ENCODE measurements at regions not wholly inside any gene's neighbourhood (a gene's known extent, or its start where the extent isn't known, plus 50 kb on each side); places are given as distances from the start of the nearest gene placed in this dataset.

DNA sequence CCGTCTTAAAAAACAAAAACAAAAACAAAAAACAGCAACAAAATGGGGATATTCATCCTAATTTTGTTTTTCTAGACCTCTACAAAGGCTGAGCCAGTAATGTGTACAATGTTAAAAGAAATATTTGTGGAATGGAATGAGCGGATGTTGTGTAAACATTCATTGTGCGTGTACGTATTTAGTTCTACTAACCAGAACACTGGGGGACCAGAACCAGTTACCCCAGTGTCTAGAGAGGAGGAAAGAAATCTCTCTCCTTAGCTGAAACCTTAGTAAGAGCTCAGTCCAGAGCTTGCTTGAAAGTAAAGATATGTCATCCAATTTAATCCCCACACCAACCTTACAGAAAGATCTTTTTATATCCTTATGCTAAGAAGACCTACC is 106.7 kb upstream of the CPEB4 start:
- Histone ChIP-seq H3K4me1 (peaks cover 0 to 6% of the 10 kb centered on the region in 2 donors), H3K4me3 (no peak overlapping the region), H3K9me3 (no peaks in the 10 kb centered on the region), H3K27ac (peak overlapping the region; percentile 47 to 74), H3K27me3 (no peaks in the 10 kb centered on the region), H3K36me3 (no peaks in the 10 kb centered on the region)
- TF ChIP-seq, protein P1, sequence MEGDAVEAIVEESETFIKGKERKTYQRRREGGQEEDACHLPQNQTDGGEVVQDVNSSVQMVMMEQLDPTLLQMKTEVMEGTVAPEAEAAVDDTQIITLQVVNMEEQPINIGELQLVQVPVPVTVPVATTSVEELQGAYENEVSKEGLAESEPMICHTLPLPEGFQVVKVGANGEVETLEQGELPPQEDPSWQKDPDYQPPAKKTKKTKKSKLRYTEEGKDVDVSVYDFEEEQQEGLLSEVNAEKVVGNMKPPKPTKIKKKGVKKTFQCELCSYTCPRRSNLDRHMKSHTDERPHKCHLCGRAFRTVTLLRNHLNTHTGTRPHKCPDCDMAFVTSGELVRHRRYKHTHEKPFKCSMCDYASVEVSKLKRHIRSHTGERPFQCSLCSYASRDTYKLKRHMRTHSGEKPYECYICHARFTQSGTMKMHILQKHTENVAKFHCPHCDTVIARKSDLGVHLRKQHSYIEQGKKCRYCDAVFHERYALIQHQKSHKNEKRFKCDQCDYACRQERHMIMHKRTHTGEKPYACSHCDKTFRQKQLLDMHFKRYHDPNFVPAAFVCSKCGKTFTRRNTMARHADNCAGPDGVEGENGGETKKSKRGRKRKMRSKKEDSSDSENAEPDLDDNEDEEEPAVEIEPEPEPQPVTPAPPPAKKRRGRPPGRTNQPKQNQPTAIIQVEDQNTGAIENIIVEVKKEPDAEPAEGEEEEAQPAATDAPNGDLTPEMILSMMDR (IDR thresholded peaks at IDR 0.05), result no peak
- TF ChIP-seq POLR2A (IDR thresholded peaks at IDR 0.05), result no peak
- no peak for DNase-seq
- intact Hi-C loops (cut with DNase I; ENCODE audit: low total_unique reads), result no loop called here

DNA sequence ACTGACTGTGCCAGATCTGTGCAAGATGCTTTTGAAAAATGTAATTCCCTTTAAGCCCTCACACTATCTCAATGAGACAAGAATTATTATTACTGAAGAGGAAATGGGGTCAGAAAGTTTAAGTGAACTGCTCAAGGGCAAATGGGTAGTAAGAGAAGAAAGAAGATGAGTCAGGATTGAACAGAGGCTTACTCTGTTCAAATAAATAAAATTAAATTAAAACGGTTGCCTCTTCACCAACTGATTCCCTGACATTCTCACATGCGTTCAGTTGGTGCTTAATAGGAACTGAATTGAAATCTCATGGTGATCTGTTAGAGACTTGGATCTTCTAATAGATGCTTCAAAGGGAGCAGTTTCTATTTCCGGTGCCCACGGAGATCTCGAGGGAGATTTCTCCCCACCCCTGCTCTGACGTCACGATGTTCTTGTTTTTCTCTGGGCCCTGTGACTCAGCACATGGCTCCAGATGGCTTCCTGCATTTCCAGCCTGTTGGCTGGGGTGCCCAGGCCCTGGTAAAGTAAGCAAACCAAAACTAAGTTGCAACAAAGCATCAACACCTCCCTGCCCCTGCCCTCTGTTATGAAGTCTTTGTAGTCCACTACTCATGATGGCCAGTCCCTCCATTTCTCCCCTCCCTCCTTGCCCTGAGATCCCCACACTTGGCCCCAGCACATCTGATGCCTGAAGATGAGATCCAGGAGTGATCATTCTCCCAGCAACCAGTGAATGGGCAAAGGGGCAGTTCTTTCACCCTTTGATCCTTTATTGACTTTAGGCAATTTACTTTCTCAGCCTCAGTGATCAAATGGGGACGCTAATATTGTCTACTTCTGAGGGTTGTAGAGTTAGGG is 106.1 kb upstream of the CPEB4 start:
- H3K27ac ChIP-seq, result peak overlapping the region; percentile 47 to 74
- peak; percentile 67 to 87 for DNase-seq
- no peaks in the 10 kb centered on the region for H3K36me3 ChIP-seq
- H3K4me1 ChIP-seq, result peaks cover 0 to 6% of the 10 kb centered on the region in 2 donors
- TF ChIP-seq POLR2A (IDR thresholded peaks at IDR 0.05), result no peak
- TF ChIP-seq, protein P1 (IDR thresholded peaks at IDR 0.05), result no peak
- no peaks in the 10 kb centered on the region for H3K27me3 ChIP-seq
- intact Hi-C loops (cut with DNase I; ENCODE audit: low total_unique reads), result no loop called here
- no peak overlapping the region for H3K4me3 ChIP-seq
- no peaks in the 10 kb centered on the region for H3K9me3 ChIP-seq

DNA sequence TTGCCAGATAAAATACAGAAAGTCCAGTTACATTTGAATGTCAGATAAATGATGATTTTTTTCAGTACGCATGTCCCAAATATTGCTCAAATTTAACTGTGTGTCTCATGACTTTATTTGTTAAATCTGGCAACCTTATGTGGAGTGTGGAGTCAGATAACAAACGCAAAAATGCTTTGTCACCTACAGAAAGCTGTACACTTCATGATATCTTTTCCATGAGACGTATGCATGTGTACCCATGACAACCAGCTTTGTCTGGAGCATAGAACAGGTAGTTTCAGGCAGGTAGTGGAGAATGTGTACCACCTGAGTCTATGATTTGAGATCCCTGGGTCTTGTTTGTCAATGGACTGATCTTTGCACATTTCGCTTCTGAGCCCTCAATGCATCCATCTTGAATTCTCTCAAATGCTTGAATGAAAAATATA is 105.5 kb upstream of the CPEB4 start:
- no peak overlapping the region for H3K4me3 ChIP-seq
- DNase-seq, result no peak
- H3K36me3 ChIP-seq, result no peaks in the 10 kb centered on the region
- peak overlapping the region; percentile 47 to 74 for H3K27ac ChIP-seq
- H3K9me3 ChIP-seq, result no peaks in the 10 kb centered on the region
- intact Hi-C loops (cut with DNase I; ENCODE audit: low total_unique reads), result no loop called here
- no peaks in the 10 kb centered on the region for H3K27me3 ChIP-seq
- no peak for TF ChIP-seq POLR2A (IDR thresholded peaks at IDR 0.05)
- TF ChIP-seq, protein P1 (IDR thresholded peaks at IDR 0.05), result no peak
- peaks cover 0 to 6% of the 10 kb centered on the region in 2 donors for H3K4me1 ChIP-seq

DNA sequence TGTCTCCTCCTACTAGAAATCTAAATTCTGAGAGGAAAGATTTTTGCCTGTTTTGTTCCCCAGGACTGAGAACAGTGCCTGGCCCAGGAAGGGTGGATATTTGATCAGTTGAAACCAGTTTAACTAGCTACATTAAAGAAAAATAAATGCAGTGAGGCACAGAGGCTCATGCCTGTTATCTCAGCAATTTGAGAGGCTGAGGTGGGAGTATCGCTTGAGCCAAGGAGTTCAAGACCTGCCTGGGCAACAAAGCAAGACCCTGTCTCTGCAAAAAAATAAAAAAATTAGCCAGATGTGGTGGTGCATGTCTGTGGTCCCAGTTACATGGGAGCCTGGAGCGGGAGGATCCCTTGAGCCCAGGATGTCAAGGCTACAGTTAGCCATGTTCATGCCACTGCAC is 104.8 kb upstream of the CPEB4 start:
- Histone ChIP-seq H3K27ac (peak overlapping the region; percentile 47 to 74), H3K4me1 (peaks cover 0 to 6% of the 10 kb centered on the region in 2 donors), H3K36me3 (no peaks in the 10 kb centered on the region), H3K27me3 (no peaks in the 10 kb centered on the region), H3K9me3 (no peaks in the 10 kb centered on the region), H3K4me3 (no peak overlapping the region)
- intact Hi-C loops (cut with DNase I; ENCODE audit: low total_unique reads), result no loop called here
- no peak for TF ChIP-seq POLR2A (IDR thresholded peaks at IDR 0.05)
- TF ChIP-seq, protein P1 (IDR thresholded peaks at IDR 0.05), result no peak
- DNase-seq, result no peak

DNA sequence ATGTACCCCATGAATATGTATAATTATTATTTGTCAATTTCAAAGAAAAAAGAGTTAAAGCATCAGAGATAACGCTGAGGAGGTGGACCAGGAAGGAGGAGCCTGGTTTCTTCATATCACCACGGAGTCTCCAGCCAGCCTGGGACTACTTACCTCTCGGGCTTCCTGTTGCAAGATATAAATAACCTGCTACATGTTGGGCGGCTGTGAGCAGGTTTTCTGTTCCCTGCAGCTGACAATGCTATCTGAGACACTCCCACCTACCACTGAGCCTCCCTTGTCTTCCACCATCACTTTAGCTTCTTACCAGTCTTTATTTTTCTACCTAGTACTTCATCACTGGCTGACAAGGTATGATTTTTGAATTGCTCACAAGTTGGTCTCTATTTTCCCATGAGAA is 102.7 kb upstream of the CPEB4 start:
- H3K27ac ChIP-seq, result no peak overlapping the region
- H3K4me3 ChIP-seq, result no peak overlapping the region
- H3K4me1 ChIP-seq, result peaks cover 0 to 6% of the 10 kb centered on the region in 2 donors
- intact Hi-C loops (cut with DNase I; ENCODE audit: low total_unique reads), result no loop called here
- TF ChIP-seq, protein P1 (IDR thresholded peaks at IDR 0.05), result no peak
- TF ChIP-seq POLR2A (IDR thresholded peaks at IDR 0.05), result no peak
- no peaks in the 10 kb centered on the region for H3K27me3 ChIP-seq
- H3K9me3 ChIP-seq, result no peaks in the 10 kb centered on the region
- DNase-seq, result no peak
- no peaks in the 10 kb centered on the region for H3K36me3 ChIP-seq
